ENCODE measurements at regions not wholly inside any gene's neighbourhood (a gene's known extent, or its start where the extent isn't known, plus 50 kb on each side); places are given as distances from the start of the nearest gene placed in this dataset.
A peak's percentile ranks its signal among the peaks of the same experiment; 100 is the strongest.
"Not testable (repeated sequence)": the region's sequence is repeated elsewhere in the genome, so short reads cannot be mapped to it uniquely, and the experiment has no call there.

- DNase-seq (ENCODE audit: low read depth, low spot score): peak; percentile 2
- no peak overlapping the region for H3K4me3 ChIP-seq (ENCODE audit: low read depth, low read length)
- CTCF ChIA-PET: no interaction called here
Observed at GRCh38 chr3:102354818-102355515, 79.8 kb upstream of the ZPLD1 start.

GRCh38 chr3:102356506-102356905 lies 78.3 kb upstream of the ZPLD1 start:
- no peak for DNase-seq (ENCODE audit: low read depth, low spot score)
- POLR2A ChIA-PET: no interaction called here
- H3K4me3 ChIP-seq (ENCODE audit: low read depth, low read length): no peak overlapping the region
- CTCF ChIA-PET: no interaction called here
- TF ChIP-seq CTCF (IDR thresholded peaks at IDR 0.05; ENCODE audit: insufficient read depth, low read length, missing control alignments): no peak

More at GRCh38 chr3:102354818-102355515, 79.8 kb upstream of the ZPLD1 start:
- POLR2A ChIA-PET: no interaction called here
- no peak for TF ChIP-seq CTCF (IDR thresholded peaks at IDR 0.05; ENCODE audit: insufficient read depth, low read length, missing control alignments)

- POLR2A ChIA-PET; H3K4me3 ChIP-seq (ENCODE audit: low read depth, low read length); CTCF ChIA-PET; DNase-seq (ENCODE audit: low read depth, low spot score): not testable (repeated sequence)
Observed at GRCh38 chr3:102357313-102357712, 77.5 kb upstream of the ZPLD1 start.

GRCh38 chr3:102360183-102360860 lies 74.5 kb upstream of the ZPLD1 start:
- no peak for DNase-seq (ENCODE audit: low read depth, low spot score)
- CTCF ChIA-PET: no interaction called here
- POLR2A ChIA-PET: no interaction called here
- H3K4me3 ChIP-seq (ENCODE audit: low read depth, low read length): no peak overlapping the region
- TF ChIP-seq CTCF (IDR thresholded peaks at IDR 0.05; ENCODE audit: insufficient read depth, low read length, missing control alignments): no peak

- no peak for DNase-seq (ENCODE audit: low read depth, low spot score)
- TF ChIP-seq CTCF (IDR thresholded peaks at IDR 0.05; ENCODE audit: insufficient read depth, low read length, missing control alignments): no peak
- no peak overlapping the region for H3K4me3 ChIP-seq (ENCODE audit: low read depth, low read length)
- ChIA-PET POLR2A (no interaction called here), CTCF (no interaction called here)
Observed at GRCh38 chr3:102361101-102361500, 73.7 kb upstream of the ZPLD1 start.

- H3K4me3 ChIP-seq (ENCODE audit: low read depth, low read length); POLR2A ChIA-PET; CTCF ChIA-PET; DNase-seq (ENCODE audit: low read depth, low spot score): not testable (repeated sequence)
Observed at GRCh38 chr3:102366116-102366515, 68.7 kb upstream of the ZPLD1 start.

- H3K4me3 ChIP-seq (ENCODE audit: low read depth, low read length): no peak overlapping the region
- no peak for TF ChIP-seq CTCF (IDR thresholded peaks at IDR 0.05; ENCODE audit: insufficient read depth, low read length, missing control alignments)
- no peak for DNase-seq (ENCODE audit: low read depth, low spot score)
- ChIA-PET CTCF (no interaction called here), POLR2A (no interaction called here)
Observed at GRCh38 chr3:102374863-102375634, 59.8 kb upstream of the ZPLD1 start.

Data from AG04449 (cell line).